DND-41 (cell line): ENCODE measurements at regions not wholly inside any gene's neighbourhood (a gene's known extent, or its start where the extent isn't known, plus 50 kb on each side); places are given as distances from the start of the nearest gene placed in this dataset.

Experiments used
- ATAC-seq: fragments of 200-7000 bp; cut with Tn5 transposase; 3 replicates; pipeline ENCODE4 v1.9.1; 2021; ENCODE audit warnings: low read depth; ENCODE audit not compliant: insufficient read depth
- DNase-seq: peaks from one replicate; pipeline ENCODE4 v3.0.0-alpha.2; 2020
- H2AFZ ChIP-seq: 2 replicates; pipeline ENCODE4 v1.6.0; 2012; ENCODE audit warnings: low read depth, low read length
- H3K27ac ChIP-seq: 2 replicates; pipeline ENCODE4 v1.5.1; 2012; ENCODE audit warnings: low read length, inconsistent platforms
- H3K27me3 ChIP-seq: fragments of 200-600 bp; sonication (generic); 2 replicates; pipeline ENCODE4 v1.6.0; 2012; ENCODE audit warnings: low read length, mild to moderate bottlenecking, inconsistent platforms; ENCODE audit not compliant: insufficient read depth, poor library complexity
- H3K36me3 ChIP-seq: 2 replicates; pipeline ENCODE4 v1.5.1; 2012; ENCODE audit warnings: low read length, inconsistent platforms; ENCODE audit not compliant: insufficient read depth
- H3K4me1 ChIP-seq: 2 replicates; pipeline ENCODE4 v1.5.1; 2012; ENCODE audit warnings: mild to moderate bottlenecking, low read length; ENCODE audit not compliant: insufficient read depth
- H3K4me2 ChIP-seq: 2 replicates; pipeline ENCODE4 v1.6.0; 2012; ENCODE audit warnings: mild to moderate bottlenecking, moderate library complexity, low read length, inconsistent platforms; ENCODE audit not compliant: insufficient read depth
- H3K4me3 ChIP-seq, 2 experiments: fragments of 200-600 bp in 1 of 2; shearing (Covaris generic) in 1 of 2; 2 replicates each; pipeline ENCODE4 v1.5.1; 2012 to 2016; ENCODE audit warnings: inconsistent platforms in 2 of 2, low read length in 2 of 2, mild to moderate bottlenecking in 2 of 2, low read depth in 1 of 2, moderate library complexity in 1 of 2
- H3K79me2 ChIP-seq: 2 replicates; pipeline ENCODE4 v1.6.0; 2012; ENCODE audit warnings: low read length, inconsistent platforms; ENCODE audit not compliant: insufficient read depth
- H3K9ac ChIP-seq: 2 replicates; pipeline ENCODE4 v1.6.0; 2012; ENCODE audit warnings: low read depth, mild to moderate bottlenecking, inconsistent platforms, low read length, moderate library complexity
- H3K9me3 ChIP-seq: 2 replicates; pipeline ENCODE4 v1.5.1; 2012; ENCODE audit warnings: low read length, moderate library complexity, mild to moderate bottlenecking, inconsistent platforms; ENCODE audit not compliant: insufficient read depth, severe bottlenecking
- H4K20me1 ChIP-seq: 2 replicates; pipeline ENCODE4 v1.6.0; 2012; ENCODE audit warnings: low read length; ENCODE audit not compliant: insufficient read depth
- EZH2 ChIP-seq: IDR thresholded peaks from 3 replicates; pipeline ENCODE4 v1.6.1; 2012; ENCODE audit warnings: borderline replicate concordance, low read depth, mild to moderate bottlenecking, moderate library complexity, low read length, inconsistent platforms; ENCODE audit not compliant: severe bottlenecking
- TF ChIP-seq, protein P1 (sequence below): IDR thresholded peaks from 2 replicates; pipeline ENCODE4 v1.5.1; 2012; ENCODE audit warnings: borderline replicate concordance, low read length, moderate library complexity, mild to moderate bottlenecking; ENCODE audit not compliant: poor library complexity, severe bottlenecking; ENCODE audit errors: extremely low read depth

DNA sequence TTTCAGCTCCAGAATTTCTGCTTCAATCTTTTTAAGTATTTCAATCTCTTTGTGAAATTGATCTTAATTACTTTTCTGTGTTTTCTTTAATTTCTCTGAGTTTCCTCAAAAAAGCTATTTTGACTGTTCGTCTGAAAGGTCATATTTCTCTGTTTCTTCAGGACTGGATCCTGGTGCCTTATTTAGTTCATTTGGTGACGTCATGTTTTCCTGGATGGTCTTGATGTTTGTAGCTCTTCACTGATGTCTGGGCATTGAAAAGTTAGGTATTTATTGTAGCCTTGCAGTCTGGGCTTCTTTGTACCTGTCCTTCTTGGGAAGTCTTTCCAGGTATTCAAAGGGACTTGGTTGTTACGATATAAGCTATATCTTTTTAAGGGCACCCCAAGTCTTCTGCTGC, 998.7 kb downstream of the NCAM2 start:
- TF ChIP-seq, protein P1, sequence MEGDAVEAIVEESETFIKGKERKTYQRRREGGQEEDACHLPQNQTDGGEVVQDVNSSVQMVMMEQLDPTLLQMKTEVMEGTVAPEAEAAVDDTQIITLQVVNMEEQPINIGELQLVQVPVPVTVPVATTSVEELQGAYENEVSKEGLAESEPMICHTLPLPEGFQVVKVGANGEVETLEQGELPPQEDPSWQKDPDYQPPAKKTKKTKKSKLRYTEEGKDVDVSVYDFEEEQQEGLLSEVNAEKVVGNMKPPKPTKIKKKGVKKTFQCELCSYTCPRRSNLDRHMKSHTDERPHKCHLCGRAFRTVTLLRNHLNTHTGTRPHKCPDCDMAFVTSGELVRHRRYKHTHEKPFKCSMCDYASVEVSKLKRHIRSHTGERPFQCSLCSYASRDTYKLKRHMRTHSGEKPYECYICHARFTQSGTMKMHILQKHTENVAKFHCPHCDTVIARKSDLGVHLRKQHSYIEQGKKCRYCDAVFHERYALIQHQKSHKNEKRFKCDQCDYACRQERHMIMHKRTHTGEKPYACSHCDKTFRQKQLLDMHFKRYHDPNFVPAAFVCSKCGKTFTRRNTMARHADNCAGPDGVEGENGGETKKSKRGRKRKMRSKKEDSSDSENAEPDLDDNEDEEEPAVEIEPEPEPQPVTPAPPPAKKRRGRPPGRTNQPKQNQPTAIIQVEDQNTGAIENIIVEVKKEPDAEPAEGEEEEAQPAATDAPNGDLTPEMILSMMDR, result no peak
- no peak for TF ChIP-seq EZH2
- Histone ChIP-seq H3K4me3 (0 out of 4 replicates have a peak overlapping the region, but pooled peaks of 1 of the 2 experiments have one; percentile 8), H3K79me2 (no peaks in the 10 kb centered on the region), H3K4me1 (peaks cover 18% of the 10 kb centered on the region), H3K27me3 (no peaks in the 10 kb centered on the region), H3K27ac (peak overlapping the region; percentile 75), H3K9me3 (peaks cover 3% of the 10 kb centered on the region), H3K36me3 (no peaks in the 10 kb centered on the region), H4K20me1 (no peaks in the 10 kb centered on the region), H2AFZ (peak overlapping the region; percentile 9; the same call in 1 of the 2 replicates), H3K9ac (no peak overlapping the region), H3K4me2 (no peak overlapping the region)
- ATAC-seq (no peak), DNase-seq (no peak)

DNA sequence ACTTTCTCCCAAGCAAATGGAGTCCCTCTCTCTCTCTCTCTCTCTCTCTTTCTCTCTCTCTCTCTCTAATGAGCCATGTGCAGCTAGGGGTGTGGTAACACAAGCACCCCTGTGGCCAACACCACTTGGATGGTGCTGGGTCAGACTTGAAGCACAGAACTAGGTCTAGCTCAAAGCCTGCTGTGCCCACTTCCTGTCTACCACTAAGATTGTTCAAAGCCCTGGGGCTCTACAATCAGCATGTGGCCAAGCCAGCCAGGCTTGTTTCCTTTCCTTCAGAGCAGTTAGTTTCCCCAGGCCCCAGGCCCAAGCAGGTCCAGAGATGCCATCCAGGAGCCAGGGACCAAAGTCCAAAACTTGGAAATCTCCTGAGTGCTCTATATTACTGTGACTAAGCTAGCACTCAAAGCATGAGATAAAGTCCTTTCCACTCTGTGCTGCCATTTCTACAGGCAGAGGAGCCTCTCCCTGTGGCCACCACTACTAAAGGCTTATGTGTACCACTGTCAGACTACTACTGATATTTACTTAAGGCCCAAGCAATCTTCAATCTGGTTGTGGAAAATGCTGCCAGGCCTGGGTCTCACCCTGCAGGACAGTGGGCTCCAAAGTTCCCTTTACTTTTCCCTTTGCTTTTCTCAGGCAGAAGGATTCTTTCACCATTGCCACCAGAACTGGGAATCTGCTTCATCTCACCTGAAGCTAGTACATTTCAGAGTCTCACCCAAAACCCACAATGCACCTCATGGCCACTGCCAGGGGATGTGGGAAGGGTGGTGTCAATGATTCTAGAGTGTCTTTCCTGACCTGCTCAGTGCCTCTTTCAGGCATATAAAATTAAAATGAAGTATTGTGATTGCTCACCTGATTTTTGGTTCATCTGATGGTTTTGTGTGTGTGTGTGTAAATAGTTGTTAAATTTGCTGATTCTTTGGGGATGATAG, 999.5 kb downstream of the NCAM2 start:
- H4K20me1 ChIP-seq, result no peaks in the 10 kb centered on the region
- ATAC-seq (peak; percentile 98), DNase-seq (peak; percentile 88)
- H3K4me2 ChIP-seq, result no peak overlapping the region
- no peak overlapping the region for H3K4me3 ChIP-seq
- peaks cover 18% of the 10 kb centered on the region for H3K4me1 ChIP-seq
- TF ChIP-seq, protein P1, result no peak
- no peak for TF ChIP-seq EZH2
- H2AFZ ChIP-seq, result peak overlapping the region; percentile 9
- no peaks in the 10 kb centered on the region for H3K36me3 ChIP-seq
- no peaks in the 10 kb centered on the region for H3K79me2 ChIP-seq
- H3K9ac ChIP-seq, result no peak overlapping the region; the same call in 1 of the 2 replicates
- H3K27ac ChIP-seq, result peak overlapping the region; percentile 75
- no peaks in the 10 kb centered on the region for H3K27me3 ChIP-seq
- H3K9me3 ChIP-seq, result peaks cover 3% of the 10 kb centered on the region

DNA sequence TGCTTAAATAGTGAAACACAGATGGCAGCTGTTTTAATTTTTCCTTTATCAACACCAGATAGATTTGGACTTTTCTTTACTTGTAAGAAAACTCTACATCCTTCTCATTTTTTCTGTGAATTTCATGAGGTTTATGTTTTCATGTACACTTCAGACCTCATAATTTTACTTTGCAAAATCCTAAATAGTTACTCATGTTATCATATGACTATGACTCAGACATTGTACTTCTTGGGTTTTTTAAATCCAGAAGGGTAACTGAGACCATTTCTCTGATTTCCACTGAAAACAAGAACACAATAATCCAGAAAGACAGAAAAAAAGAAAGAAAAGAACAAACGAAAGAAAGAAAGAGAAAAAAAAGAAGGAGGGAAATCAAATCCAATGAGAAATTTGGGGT, 1021.6 kb downstream of the NCAM2 start:
- Histone ChIP-seq H3K9me3 (peaks cover 5% of the 10 kb centered on the region), H3K27ac (no peak overlapping the region), H3K4me2 (no peak overlapping the region), H3K79me2 (no peaks in the 10 kb centered on the region), H3K4me1 (no peaks in the 10 kb centered on the region), H3K9ac (no peak overlapping the region), H3K4me3 (no peak overlapping the region), H3K27me3 (no peaks in the 10 kb centered on the region), H3K36me3 (no peaks in the 10 kb centered on the region), H4K20me1 (no peaks in the 10 kb centered on the region), H2AFZ (0 out of 2 replicates have a peak overlapping the region, but pooled peaks have one; percentile 18)
- DNase-seq, result no peak
- no peak for ATAC-seq
- no peak for TF ChIP-seq EZH2
- TF ChIP-seq, protein P1, result no peak
